ENCODE measurements at regions not wholly inside any gene's neighbourhood (a gene's known extent, or its start where the extent isn't known, plus 50 kb on each side); places are given as distances from the start of the nearest gene placed in this dataset.

DNA sequence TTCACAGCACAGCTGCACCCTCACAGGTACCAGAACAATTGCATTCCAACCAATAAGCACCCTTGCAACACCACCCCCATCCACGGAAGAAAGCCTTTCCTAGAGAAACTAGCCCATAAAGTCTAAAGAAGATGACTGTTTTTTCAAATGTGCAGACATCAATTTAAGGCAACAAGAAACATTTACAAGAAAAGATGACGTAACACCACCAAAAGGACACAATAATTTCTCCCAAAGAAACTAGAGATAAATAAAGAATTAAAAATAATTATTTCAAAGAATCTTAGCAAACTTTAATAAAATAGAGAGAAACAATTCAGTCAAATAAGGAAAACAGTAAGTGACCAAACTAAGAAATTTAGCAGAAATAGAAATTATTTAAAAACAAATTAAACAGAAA, 352.3 kb upstream of the ATXN7L3B start:
- Histone ChIP-seq H3K79me2 (ENCODE audit: low read length) (no peaks in the 10 kb centered on the region), H3K9ac (ENCODE audit: low read length) (no peak overlapping the region), H3K9me2 (replicated peaks; ENCODE audit: insufficient read depth, low read length) (no peaks in the 10 kb centered on the region), H3K36me3 (replicated peaks; ENCODE audit: insufficient read depth, low read length) (no peaks in the 10 kb centered on the region), H3K4me3 (ENCODE audit: low read length) (no peak overlapping the region), H2AFZ (ENCODE audit: low read length) (no peak overlapping the region), H3K9me3 (replicated peaks; ENCODE audit: insufficient read depth, low read length) (no peaks in the 10 kb centered on the region), H4K20me1 (ENCODE audit: insufficient read depth, low read length) (no peaks in the 10 kb centered on the region), H3F3A (ENCODE audit: insufficient read depth, low read length) (no peaks in the 10 kb centered on the region), H3K4me1 (ENCODE audit: low read length) (no peaks in the 10 kb centered on the region), H3K27ac (ENCODE audit: low read length) (no peak overlapping the region), H3K4me2 (ENCODE audit: low read depth, low read length) (no peak overlapping the region), H3K27me3 (replicated peaks; ENCODE audit: insufficient read depth, low read length) (no peaks in the 10 kb centered on the region)
- TF ChIP-seq, protein P1, sequence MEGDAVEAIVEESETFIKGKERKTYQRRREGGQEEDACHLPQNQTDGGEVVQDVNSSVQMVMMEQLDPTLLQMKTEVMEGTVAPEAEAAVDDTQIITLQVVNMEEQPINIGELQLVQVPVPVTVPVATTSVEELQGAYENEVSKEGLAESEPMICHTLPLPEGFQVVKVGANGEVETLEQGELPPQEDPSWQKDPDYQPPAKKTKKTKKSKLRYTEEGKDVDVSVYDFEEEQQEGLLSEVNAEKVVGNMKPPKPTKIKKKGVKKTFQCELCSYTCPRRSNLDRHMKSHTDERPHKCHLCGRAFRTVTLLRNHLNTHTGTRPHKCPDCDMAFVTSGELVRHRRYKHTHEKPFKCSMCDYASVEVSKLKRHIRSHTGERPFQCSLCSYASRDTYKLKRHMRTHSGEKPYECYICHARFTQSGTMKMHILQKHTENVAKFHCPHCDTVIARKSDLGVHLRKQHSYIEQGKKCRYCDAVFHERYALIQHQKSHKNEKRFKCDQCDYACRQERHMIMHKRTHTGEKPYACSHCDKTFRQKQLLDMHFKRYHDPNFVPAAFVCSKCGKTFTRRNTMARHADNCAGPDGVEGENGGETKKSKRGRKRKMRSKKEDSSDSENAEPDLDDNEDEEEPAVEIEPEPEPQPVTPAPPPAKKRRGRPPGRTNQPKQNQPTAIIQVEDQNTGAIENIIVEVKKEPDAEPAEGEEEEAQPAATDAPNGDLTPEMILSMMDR (IDR thresholded peaks at IDR 0.05; ENCODE audit: low read length): no peak
- TF ChIP-seq EZH2 (optimal IDR thresholded peaks at IDR 0.05; ENCODE audit: low read depth, low read length) (no peak), EZH2phosphoT487 (IDR thresholded peaks at IDR 0.05; ENCODE audit: low read length) (no peak)
- DNase-seq: no peak

DNA sequence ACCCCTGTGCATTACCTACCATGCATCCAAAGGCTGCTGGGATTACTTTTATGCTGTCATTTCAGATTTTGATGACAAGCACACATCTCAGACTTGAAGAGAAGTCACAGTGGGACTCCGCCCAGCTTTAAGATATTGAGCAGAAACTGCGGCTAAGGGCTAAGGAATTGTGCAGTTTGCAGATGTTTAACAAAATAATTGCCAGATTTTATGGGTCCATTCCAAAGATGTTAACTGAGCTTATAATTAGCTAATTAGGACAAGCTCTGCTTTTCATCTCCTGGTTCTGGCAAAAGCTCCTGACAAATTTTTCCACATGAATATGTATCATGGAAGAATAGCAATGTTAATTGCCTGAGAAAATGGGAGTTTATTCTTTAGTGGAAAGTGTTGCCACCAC, 344.4 kb upstream of the ATXN7L3B start:
- Histone ChIP-seq H3K79me2 (ENCODE audit: low read length) (no peaks in the 10 kb centered on the region), H3K9me3 (replicated peaks; ENCODE audit: insufficient read depth, low read length) (no peaks in the 10 kb centered on the region), H3K4me3 (ENCODE audit: low read length) (no peak overlapping the region), H4K20me1 (ENCODE audit: insufficient read depth, low read length) (no peaks in the 10 kb centered on the region), H3F3A (ENCODE audit: insufficient read depth, low read length) (no peaks in the 10 kb centered on the region), H3K4me2 (ENCODE audit: low read depth, low read length) (no peak overlapping the region), H3K9me2 (replicated peaks; ENCODE audit: insufficient read depth, low read length) (no peaks in the 10 kb centered on the region), H3K27ac (ENCODE audit: low read length) (no peak overlapping the region), H3K4me1 (ENCODE audit: low read length) (no peaks in the 10 kb centered on the region), H3K9ac (ENCODE audit: low read length) (no peak overlapping the region), H3K36me3 (replicated peaks; ENCODE audit: insufficient read depth, low read length) (no peaks in the 10 kb centered on the region), H2AFZ (ENCODE audit: low read length) (no peak overlapping the region), H3K27me3 (replicated peaks; ENCODE audit: insufficient read depth, low read length) (no peaks in the 10 kb centered on the region)
- no peak for TF ChIP-seq EZH2phosphoT487 (IDR thresholded peaks at IDR 0.05; ENCODE audit: low read length)
- TF ChIP-seq, protein P1 (IDR thresholded peaks at IDR 0.05; ENCODE audit: low read length): no peak
- no peak for TF ChIP-seq EZH2 (optimal IDR thresholded peaks at IDR 0.05; ENCODE audit: low read depth, low read length)
- DNase-seq: no peak

DNA sequence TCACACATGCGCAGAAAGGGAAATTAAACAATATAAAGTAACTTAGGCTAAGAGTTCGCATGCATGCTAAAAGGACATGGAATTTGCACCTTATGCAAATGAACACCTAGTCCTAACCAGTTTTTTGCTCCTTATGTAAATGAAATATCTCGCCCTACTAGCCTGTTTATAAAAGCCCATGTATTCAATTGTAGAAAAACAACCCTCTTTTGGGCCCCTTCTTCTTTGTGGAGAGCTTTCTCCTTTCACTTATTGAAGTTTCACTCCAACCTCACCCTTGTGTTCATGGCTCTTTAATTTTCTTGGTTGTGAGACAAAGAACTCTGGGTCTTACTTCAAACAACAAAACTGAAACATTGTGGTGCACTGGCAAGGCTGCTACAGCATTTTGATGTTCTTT, 333.4 kb upstream of the ATXN7L3B start:
- H3K27me3 ChIP-seq (replicated peaks; ENCODE audit: insufficient read depth, low read length): no peaks in the 10 kb centered on the region
- no peaks in the 10 kb centered on the region for H3K4me1 ChIP-seq (ENCODE audit: low read length)
- H2AFZ ChIP-seq (ENCODE audit: low read length): no peak overlapping the region
- no peak overlapping the region for H3K9ac ChIP-seq (ENCODE audit: low read length)
- H3F3A ChIP-seq (ENCODE audit: insufficient read depth, low read length): no peaks in the 10 kb centered on the region
- no peak overlapping the region for H3K4me3 ChIP-seq (ENCODE audit: low read length)
- H3K27ac ChIP-seq (ENCODE audit: low read length): no peak overlapping the region
- no peaks in the 10 kb centered on the region for H3K79me2 ChIP-seq (ENCODE audit: low read length)
- TF ChIP-seq, protein P1 (IDR thresholded peaks at IDR 0.05; ENCODE audit: low read length): no peak
- TF ChIP-seq EZH2phosphoT487 (IDR thresholded peaks at IDR 0.05; ENCODE audit: low read length) (no peak), EZH2 (optimal IDR thresholded peaks at IDR 0.05; ENCODE audit: low read depth, low read length) (no peak)
- no peaks in the 10 kb centered on the region for H3K36me3 ChIP-seq (replicated peaks; ENCODE audit: insufficient read depth, low read length)
- no peaks in the 10 kb centered on the region for H3K9me3 ChIP-seq (replicated peaks; ENCODE audit: insufficient read depth, low read length)
- no peaks in the 10 kb centered on the region for H4K20me1 ChIP-seq (ENCODE audit: insufficient read depth, low read length)
- H3K9me2 ChIP-seq (replicated peaks; ENCODE audit: insufficient read depth, low read length): no peaks in the 10 kb centered on the region
- DNase-seq: peak; percentile 47
- no peak overlapping the region for H3K4me2 ChIP-seq (ENCODE audit: low read depth, low read length)

All from MM.1S (cell line).